Calu3 (cell line): ENCODE measurements at regions not wholly inside any gene's neighbourhood (a gene's known extent, or its start where the extent isn't known, plus 50 kb on each side); places are given as distances from the start of the nearest gene placed in this dataset.
"Not testable (repeated sequence)": the region's sequence is repeated elsewhere in the genome, so short reads cannot be mapped to it uniquely, and the experiment has no call there.

ENCODE experiments used
- BruUV-seq: library from RNA; stranded (reverse); fragments of 400-500 nt; replicated peaks from 2 replicates; lab custom pipeline; 2021; lab: Mats Ljungman, UMichigan
- CTCF ChIA-PET: fragments of 300-600 bp; sonication (Branson Sonifier 250); formaldehyde crosslinking; loops from one replicate; lab custom pipeline; 2022; ENCODE audit warnings: antibody characterized with exemption; lab: Charles Lee
- DNase-seq: peaks from one replicate; pipeline ENCODE4 v3.0.0; 2022
- H3K27ac Mint-ChIP-seq: one replicate; pipeline ENCODE4 v1.8.0; 2022; ENCODE audit warnings: mixed read lengths; ENCODE audit not compliant: unreplicated experiment
- H3K27me3 Mint-ChIP-seq: one replicate; pipeline ENCODE4 v1.8.0; 2022; ENCODE audit warnings: mixed read lengths; ENCODE audit not compliant: unreplicated experiment
- H3K36me3 Mint-ChIP-seq: one replicate; pipeline ENCODE4 v1.8.0; 2022; ENCODE audit warnings: mild to moderate bottlenecking, moderate library complexity, mixed read lengths; ENCODE audit not compliant: insufficient read depth, unreplicated experiment
- H3K4me1 Mint-ChIP-seq: one replicate; pipeline ENCODE4 v1.8.0; 2022; ENCODE audit warnings: mild to moderate bottlenecking, low read depth, mixed read lengths; ENCODE audit not compliant: unreplicated experiment
- H3K4me3 Mint-ChIP-seq: one replicate; pipeline ENCODE4 v1.8.0; 2022; ENCODE audit warnings: mild to moderate bottlenecking, low read depth, moderate library complexity, mixed read lengths; ENCODE audit not compliant: unreplicated experiment
- H3K9me3 Mint-ChIP-seq: one replicate; pipeline ENCODE4 v1.8.0; 2022; ENCODE audit warnings: low read depth, mixed read lengths; ENCODE audit not compliant: unreplicated experiment
- intact Hi-C: fragments of 100-400 bp; cut with micrococcal nuclease; formaldehyde crosslinking; loops from one replicate; pipeline ENCODE4 v1.10.0; 2022; ENCODE audit not compliant: unreplicated experiment
- TF ChIP-seq, protein P1 (sequence below): fragments of 200-600 bp; IDR thresholded peaks from one replicate; pipeline ENCODE4 v1.8.0; 2022; ENCODE audit warnings: antibody characterized with exemption; ENCODE audit not compliant: unreplicated experiment

DNA sequence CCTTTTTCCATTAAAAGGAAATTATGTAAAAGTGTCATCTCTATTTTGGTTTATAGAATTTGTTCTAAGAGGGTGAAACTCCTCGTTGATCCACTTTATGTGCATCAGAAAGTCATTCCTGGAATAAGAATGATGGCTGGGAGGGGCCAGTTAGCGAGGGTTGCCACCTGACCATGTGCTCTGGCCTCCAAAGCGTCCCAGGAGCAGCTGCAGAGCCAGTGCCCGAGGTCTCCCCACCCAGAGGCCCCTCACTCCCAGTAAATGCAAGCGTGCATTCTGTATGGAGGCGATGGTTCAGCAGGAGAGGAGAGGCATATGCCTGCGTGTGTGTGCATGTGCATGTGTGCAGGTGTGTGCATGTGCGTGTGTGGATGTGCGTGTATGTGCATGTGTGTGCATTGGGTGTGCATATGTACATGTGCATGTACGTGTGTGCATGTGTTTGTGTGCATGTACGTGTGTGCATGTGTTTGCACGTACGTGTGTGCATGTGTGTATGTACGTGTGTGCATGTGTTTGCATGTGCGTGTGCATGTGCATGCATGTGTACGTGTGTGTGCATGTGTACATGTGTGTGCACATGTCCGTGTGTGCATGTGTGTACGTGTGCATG lies 345.8 kb downstream of the TEX29 start:
- CTCF ChIA-PET: no interaction called here
- Mint-ChIP-seq H3K4me3 (no peak overlapping the region), H3K4me1 (no peaks in the 10 kb centered on the region), H3K36me3 (no peaks in the 10 kb centered on the region), H3K27me3 (no peaks in the 10 kb centered on the region), H3K9me3 (peaks cover 2% of the 10 kb centered on the region), H3K27ac (no peak overlapping the region)
- TF ChIP-seq, protein P1, sequence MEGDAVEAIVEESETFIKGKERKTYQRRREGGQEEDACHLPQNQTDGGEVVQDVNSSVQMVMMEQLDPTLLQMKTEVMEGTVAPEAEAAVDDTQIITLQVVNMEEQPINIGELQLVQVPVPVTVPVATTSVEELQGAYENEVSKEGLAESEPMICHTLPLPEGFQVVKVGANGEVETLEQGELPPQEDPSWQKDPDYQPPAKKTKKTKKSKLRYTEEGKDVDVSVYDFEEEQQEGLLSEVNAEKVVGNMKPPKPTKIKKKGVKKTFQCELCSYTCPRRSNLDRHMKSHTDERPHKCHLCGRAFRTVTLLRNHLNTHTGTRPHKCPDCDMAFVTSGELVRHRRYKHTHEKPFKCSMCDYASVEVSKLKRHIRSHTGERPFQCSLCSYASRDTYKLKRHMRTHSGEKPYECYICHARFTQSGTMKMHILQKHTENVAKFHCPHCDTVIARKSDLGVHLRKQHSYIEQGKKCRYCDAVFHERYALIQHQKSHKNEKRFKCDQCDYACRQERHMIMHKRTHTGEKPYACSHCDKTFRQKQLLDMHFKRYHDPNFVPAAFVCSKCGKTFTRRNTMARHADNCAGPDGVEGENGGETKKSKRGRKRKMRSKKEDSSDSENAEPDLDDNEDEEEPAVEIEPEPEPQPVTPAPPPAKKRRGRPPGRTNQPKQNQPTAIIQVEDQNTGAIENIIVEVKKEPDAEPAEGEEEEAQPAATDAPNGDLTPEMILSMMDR: no peak
- no TSS peak for BruUV-seq
- DNase-seq: no peak
- intact Hi-C loops: no loop called here

DNA sequence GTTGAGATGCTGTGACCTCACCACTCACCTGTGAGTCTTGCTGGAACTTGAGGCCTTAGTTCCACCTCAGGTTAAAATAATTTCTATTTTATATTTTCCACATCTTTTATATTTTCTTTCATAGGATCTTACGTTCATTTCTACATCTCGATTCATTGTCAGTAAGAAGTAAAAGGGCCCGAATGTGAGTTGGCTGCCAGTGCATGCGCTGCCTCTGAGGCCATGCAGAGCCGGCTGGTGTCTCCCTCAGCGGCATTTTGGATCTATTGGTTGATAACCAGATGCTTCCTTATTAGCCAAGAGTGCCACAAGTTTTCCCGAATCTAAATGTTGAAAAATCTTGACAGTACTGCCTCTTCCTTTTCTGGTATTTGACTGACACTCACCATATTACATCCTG lies 347.3 kb downstream of the TEX29 start:
- no peak overlapping the region for H3K27ac Mint-ChIP-seq
- H3K4me3 Mint-ChIP-seq: no peak overlapping the region
- H3K9me3 Mint-ChIP-seq: peaks cover 2% of the 10 kb centered on the region
- CTCF ChIA-PET: no interaction called here
- no peaks in the 10 kb centered on the region for H3K4me1 Mint-ChIP-seq
- no peaks in the 10 kb centered on the region for H3K36me3 Mint-ChIP-seq
- DNase-seq: no peak
- TF ChIP-seq, protein P1: no peak
- BruUV-seq: no TSS peak
- intact Hi-C loops: no loop called here
- no peaks in the 10 kb centered on the region for H3K27me3 Mint-ChIP-seq

DNA sequence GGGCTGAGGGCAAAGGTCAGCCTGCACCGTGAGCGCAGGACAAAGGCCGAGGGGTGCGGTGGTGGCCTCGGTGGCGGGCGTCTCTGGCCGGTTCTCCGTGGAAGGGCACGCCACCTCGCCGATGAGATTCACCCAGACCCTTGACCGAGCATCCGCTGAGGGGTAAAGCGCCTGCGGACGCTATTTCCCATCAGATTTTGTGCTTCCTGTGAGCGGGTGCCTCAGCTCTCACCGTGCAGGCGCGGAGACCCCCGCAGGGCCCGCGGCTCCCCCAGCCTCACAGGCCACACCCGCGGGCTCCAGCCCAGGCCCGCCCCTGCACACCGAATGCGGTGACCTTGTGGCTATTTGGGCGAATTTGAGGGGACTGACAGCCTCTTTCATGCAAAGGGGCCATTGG lies 348.0 kb downstream of the TEX29 start:
- intact Hi-C loops: no loop called here
- no peaks in the 10 kb centered on the region for H3K4me1 Mint-ChIP-seq
- BruUV-seq: no TSS peak
- no peak overlapping the region for H3K4me3 Mint-ChIP-seq
- peaks cover 2% of the 10 kb centered on the region for H3K9me3 Mint-ChIP-seq
- CTCF ChIA-PET: no interaction called here
- no peak overlapping the region for H3K27ac Mint-ChIP-seq
- H3K36me3 Mint-ChIP-seq: no peaks in the 10 kb centered on the region
- H3K27me3 Mint-ChIP-seq: no peaks in the 10 kb centered on the region
- DNase-seq: no peak
- TF ChIP-seq, protein P1: no peak

DNA sequence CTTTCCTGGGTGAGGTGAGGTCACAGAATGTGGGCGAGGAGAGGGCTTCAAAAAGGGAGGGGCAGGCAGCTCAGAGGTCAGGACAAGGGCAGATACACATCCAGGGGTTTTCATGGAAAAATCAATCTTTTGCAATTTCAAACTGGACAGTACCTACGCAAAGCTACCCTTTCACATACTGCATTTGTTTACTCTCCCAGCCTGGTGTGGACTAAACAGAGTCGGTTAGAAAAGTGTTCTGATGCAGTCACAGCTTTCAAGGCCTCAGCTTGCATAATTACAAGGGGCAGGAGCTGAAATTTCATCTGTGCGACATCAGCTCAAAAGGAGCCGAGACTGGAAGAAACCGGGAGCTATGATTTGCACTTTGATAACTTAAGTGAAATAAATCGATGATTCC lies 351.8 kb downstream of the TEX29 start:
- H3K4me3 Mint-ChIP-seq, intact Hi-C loops, H3K36me3 Mint-ChIP-seq, H3K9me3 Mint-ChIP-seq, CTCF ChIA-PET, BruUV-seq, H3K27ac Mint-ChIP-seq, H3K4me1 Mint-ChIP-seq, DNase-seq, H3K27me3 Mint-ChIP-seq: not testable (repeated sequence)

DNA sequence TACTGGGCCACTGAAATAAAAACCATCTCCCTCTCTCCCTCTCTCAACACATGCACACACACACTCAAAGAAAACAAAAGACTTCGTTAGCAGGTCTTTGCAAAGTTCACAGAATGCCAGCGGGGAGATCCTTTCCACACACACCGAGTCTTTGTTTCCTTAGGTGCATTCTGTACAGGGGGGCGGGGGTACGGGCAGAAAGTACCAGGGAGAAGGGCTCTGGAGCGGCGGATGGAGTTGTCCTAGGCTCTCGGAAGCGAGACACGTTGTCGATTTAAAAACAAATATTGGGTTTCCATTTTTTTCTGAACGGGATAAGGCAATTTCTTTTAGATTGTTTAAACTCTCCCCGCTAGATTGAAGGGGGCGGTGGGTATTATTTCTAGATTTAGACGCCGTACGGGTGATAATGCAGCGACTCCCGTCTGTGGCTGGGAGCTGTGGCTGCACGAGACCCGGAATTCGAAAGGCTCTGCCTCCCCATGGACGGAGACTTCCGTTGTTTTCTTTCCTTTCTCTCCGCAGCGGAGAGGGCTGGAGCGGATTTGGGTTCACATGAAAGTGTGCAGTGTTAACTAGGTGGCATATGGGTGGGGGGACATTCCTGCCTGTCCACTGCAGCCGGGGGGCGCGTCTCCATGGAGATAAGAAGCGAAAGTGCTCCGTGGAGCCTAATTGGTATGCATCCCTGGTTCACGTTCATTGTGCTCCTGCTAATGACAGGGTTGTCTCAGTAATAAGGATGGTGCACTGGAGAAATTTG lies 357.9 kb downstream of the TEX29 start:
- H3K27ac Mint-ChIP-seq, H3K4me1 Mint-ChIP-seq, DNase-seq, H3K36me3 Mint-ChIP-seq, H3K4me3 Mint-ChIP-seq, H3K27me3 Mint-ChIP-seq, BruUV-seq, H3K9me3 Mint-ChIP-seq, CTCF ChIA-PET, intact Hi-C loops: not testable (repeated sequence)

DNA sequence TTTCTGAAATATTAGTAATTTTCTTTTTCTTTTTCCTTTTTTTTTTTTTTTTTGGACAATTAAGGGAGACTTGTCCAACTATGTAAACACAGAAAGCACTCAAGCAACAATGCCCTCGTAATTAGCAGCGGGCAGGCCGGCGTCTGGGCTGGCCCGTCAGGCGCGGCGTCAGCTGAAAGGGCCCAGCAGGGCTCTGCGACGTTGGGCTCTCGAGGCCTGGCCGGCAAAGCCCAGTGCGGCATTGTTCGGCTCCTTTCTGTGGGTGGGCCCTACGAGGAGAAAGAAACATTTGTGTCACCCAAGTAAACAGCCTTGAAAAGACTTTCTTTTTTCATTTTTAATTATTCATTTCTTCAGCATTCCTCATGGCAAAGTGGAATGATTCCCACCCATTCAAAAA lies 359.2 kb downstream of the TEX29 start:
- DNase-seq, H3K27ac Mint-ChIP-seq, CTCF ChIA-PET, H3K4me3 Mint-ChIP-seq, H3K36me3 Mint-ChIP-seq, H3K9me3 Mint-ChIP-seq, H3K4me1 Mint-ChIP-seq, BruUV-seq, H3K27me3 Mint-ChIP-seq, intact Hi-C loops: not testable (repeated sequence)

DNA sequence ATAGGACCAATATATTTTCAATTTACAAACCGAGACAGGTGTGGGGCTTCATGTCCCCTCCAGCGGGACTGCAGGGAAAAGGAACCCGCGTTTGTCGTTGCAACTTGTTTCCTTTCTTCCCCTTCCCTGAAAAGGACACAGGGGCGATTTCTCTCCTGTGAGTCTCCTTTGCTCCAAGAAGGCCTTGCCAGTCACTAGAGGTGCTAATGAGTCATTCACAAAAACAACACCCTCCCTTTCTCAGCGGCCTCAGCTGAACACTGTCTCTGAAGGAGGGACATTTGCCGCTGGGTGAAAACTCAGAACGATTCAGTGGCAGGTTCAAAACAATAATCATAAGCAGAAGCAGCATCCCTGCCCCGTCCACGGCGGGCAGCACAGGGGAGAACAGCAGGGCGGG lies 359.7 kb downstream of the TEX29 start:
- H3K27ac Mint-ChIP-seq, BruUV-seq: not testable (repeated sequence)

DNA sequence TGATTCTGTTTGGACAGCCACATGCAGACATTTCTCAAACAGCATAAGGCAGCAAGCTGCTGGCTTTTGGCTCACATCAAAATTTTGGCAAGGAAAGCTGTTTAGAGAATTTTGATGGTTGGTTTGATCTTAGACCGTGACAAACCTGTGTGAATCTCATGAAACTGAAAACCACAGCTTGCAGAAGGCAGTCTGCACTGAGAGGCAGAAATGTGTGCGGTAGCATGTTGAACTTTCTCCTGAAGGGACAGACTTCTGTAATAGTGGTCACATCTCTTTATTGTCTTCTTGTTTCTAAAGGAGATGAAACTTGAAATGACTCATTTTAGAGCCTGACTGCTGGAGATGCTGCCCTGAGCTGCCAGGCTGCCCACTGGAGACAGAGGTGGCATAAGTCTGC lies 371.6 kb downstream of the TEX29 start:
- intact Hi-C loops, BruUV-seq, H3K4me3 Mint-ChIP-seq, DNase-seq, H3K27me3 Mint-ChIP-seq, H3K27ac Mint-ChIP-seq, H3K9me3 Mint-ChIP-seq, H3K4me1 Mint-ChIP-seq, H3K36me3 Mint-ChIP-seq, CTCF ChIA-PET: not testable (repeated sequence)

More for the DNA sequence above, 359.7 kb downstream of the TEX29 start:
- H3K27me3 Mint-ChIP-seq, H3K36me3 Mint-ChIP-seq, H3K4me1 Mint-ChIP-seq, H3K9me3 Mint-ChIP-seq, DNase-seq, intact Hi-C loops, CTCF ChIA-PET, H3K4me3 Mint-ChIP-seq: not testable (repeated sequence)
